Neural crest cell (in vitro differentiated cells): ENCODE measurements at regions not wholly inside any gene's neighbourhood (a gene's known extent, or its start where the extent isn't known, plus 50 kb on each side); places are given as distances from the start of the nearest gene placed in this dataset.
A peak's percentile ranks its signal among the peaks of the same experiment; 100 is the strongest.

Source experiments
- DNase-seq: peaks from one replicate; pipeline ENCODE4 v3.0.0; 2021; ENCODE audit warnings: low read depth, mixed read lengths, low spot score
- H3K27ac Mint-ChIP-seq: one replicate; pipeline ENCODE4 v1.8.0; 2021; ENCODE audit warnings: mild to moderate bottlenecking, mixed read lengths; ENCODE audit not compliant: unreplicated experiment
- H3K27me3 Mint-ChIP-seq: 2 replicates; pipeline ENCODE4 v1.8.0; 2021; ENCODE audit warnings: low read depth, mild to moderate bottlenecking, mixed read lengths
- H3K36me3 Mint-ChIP-seq: 2 replicates; pipeline ENCODE4 v1.8.0; 2021; ENCODE audit warnings: low read depth, mild to moderate bottlenecking, mixed read lengths
- H3K4me1 Mint-ChIP-seq: 2 replicates; pipeline ENCODE4 v1.8.0; 2021; ENCODE audit warnings: mixed read lengths
- H3K4me3 Mint-ChIP-seq: one replicate; pipeline ENCODE4 v1.8.0; 2021; ENCODE audit warnings: mild to moderate bottlenecking, mixed read lengths
- H3K9me3 Mint-ChIP-seq: 2 replicates; pipeline ENCODE4 v1.8.0; 2021; ENCODE audit warnings: mixed read lengths
- TF ChIP-seq, protein P1 (sequence below): fragments of 200-600 bp; sonication (generic); conservative IDR thresholded peaks from 2 replicates; pipeline ENCODE4 v1.5.0; 2021; ENCODE audit warnings: antibody characterized with exemption, mild to moderate bottlenecking

DNA sequence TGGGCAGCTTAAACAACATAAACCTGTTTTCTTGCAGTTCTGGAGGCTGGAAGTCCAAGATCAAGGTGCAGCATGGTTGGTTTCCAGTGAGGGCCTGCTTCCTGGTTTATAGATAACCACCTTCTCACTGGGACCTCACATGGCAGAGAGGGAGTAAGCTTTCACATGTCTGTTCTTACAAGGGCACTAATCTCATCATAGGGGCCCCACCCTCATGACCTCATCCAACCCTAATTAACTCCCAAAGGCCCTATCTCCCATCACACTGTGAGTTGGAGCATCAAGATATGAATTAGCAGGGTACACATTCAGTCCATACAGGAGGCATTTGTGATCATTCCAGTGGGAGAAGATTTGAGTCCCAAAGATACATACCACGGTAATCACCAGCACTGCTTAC is 50.5 kb upstream of the GRIN2A start:
- H3K27ac Mint-ChIP-seq = no peak overlapping the region
- H3K9me3 Mint-ChIP-seq = peaks cover 3% of the 10 kb centered on the region
- no peak for DNase-seq
- no peaks in the 10 kb centered on the region for H3K36me3 Mint-ChIP-seq
- H3K4me3 Mint-ChIP-seq = no peak overlapping the region
- peaks cover 15% of the 10 kb centered on the region for H3K4me1 Mint-ChIP-seq
- TF ChIP-seq, protein P1, sequence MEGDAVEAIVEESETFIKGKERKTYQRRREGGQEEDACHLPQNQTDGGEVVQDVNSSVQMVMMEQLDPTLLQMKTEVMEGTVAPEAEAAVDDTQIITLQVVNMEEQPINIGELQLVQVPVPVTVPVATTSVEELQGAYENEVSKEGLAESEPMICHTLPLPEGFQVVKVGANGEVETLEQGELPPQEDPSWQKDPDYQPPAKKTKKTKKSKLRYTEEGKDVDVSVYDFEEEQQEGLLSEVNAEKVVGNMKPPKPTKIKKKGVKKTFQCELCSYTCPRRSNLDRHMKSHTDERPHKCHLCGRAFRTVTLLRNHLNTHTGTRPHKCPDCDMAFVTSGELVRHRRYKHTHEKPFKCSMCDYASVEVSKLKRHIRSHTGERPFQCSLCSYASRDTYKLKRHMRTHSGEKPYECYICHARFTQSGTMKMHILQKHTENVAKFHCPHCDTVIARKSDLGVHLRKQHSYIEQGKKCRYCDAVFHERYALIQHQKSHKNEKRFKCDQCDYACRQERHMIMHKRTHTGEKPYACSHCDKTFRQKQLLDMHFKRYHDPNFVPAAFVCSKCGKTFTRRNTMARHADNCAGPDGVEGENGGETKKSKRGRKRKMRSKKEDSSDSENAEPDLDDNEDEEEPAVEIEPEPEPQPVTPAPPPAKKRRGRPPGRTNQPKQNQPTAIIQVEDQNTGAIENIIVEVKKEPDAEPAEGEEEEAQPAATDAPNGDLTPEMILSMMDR = no peak
- peaks cover 11% of the 10 kb centered on the region for H3K27me3 Mint-ChIP-seq

DNA sequence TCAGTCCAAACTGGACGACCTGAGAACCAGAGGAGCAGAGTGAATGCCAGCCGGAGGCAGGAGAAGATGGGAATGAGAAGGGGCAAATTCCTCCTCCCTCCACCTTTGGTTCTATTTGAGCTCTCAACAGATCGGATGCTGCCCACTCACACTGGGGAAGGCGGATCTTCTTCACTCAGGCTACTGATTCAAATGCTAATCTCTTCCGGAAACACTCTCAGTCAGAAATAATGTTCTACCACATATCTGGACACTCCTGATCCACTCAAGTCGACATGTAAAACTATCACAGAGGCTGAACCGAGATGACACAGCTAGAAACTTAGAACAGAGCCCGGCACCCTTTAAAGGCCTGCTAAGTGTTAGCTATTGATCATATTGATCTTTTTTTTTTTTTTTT is 57.4 kb upstream of the GRIN2A start:
- H3K4me3 Mint-ChIP-seq = no peak overlapping the region

DNA sequence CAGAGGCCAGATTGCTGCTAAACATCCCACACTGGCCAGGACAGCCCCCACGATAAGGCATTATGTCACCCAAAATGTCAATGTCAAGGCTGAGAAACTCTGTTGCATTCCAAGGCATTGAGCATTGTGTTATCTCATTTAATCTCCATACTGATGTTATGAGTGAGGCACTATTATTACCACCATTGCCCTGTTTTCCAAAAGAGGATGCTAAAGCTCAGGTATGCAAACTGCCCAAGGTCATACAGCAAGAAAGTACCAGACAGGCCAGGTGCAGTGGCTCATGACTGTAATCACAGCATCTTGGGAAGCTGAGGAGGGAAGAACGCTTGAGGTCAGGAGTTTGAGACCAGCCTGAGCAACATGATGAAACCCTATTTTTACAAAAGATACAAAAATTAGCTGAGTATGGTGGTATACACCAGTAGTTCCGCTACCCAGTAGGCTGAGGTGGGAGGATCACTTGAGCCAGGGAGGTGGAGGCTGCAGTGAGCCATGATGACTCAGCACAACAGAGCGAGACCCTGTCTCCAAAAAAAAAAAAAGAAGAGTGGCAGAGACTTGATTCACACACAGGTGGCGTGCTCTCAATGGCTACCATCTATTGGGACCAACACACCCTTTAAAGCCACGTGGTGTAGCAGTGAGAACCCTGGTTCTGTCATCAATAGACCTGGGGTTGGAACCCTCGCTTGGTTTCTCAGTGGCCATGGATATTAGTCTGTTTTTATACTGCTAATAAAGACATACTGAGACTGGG is 58.8 kb upstream of the GRIN2A start:
- no peak for DNase-seq
- no peak overlapping the region for H3K27ac Mint-ChIP-seq

More for the DNA sequence above, 57.4 kb upstream of the GRIN2A start:
- TF ChIP-seq, protein P1 = no peak
- peaks cover 11% of the 10 kb centered on the region for H3K4me1 Mint-ChIP-seq
- H3K36me3 Mint-ChIP-seq = no peaks in the 10 kb centered on the region
- H3K9me3 Mint-ChIP-seq = no peaks in the 10 kb centered on the region
- DNase-seq = no peak
- H3K27ac Mint-ChIP-seq = peak overlapping the region; percentile 94
- peaks cover 7% of the 10 kb centered on the region for H3K27me3 Mint-ChIP-seq

DNA sequence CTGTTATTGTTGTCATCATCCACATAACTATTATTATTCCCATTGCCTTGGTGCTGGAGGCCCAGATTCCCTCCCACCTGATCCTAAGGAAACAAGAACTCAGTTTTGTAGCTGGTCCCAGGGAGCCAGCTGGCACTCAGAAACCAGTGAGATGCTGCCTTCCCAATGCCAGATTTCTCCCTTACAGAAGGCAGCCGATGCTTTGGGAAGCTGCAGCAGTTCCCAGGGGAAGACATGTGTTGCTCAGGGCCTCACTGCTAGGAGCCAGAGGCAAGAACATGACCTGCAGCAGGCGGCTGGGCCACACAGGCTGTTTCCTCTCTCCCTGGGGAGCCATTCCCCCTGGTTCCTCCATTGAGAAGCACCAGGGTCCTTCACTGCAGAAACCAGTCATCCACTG is 59.9 kb upstream of the GRIN2A start:
- H3K27me3 Mint-ChIP-seq = peaks cover 5% of the 10 kb centered on the region
- H3K36me3 Mint-ChIP-seq = no peaks in the 10 kb centered on the region
- no peaks in the 10 kb centered on the region for H3K9me3 Mint-ChIP-seq
- TF ChIP-seq, protein P1 = no peak
- no peak for DNase-seq
- H3K4me1 Mint-ChIP-seq = peaks cover 11% of the 10 kb centered on the region
- no peak overlapping the region for H3K27ac Mint-ChIP-seq
- H3K4me3 Mint-ChIP-seq = no peak overlapping the region

More for the DNA sequence above, 58.8 kb upstream of the GRIN2A start:
- Mint-ChIP-seq H3K36me3 (no peaks in the 10 kb centered on the region), H3K27me3 (peaks cover 5% of the 10 kb centered on the region), H3K9me3 (no peaks in the 10 kb centered on the region), H3K4me3 (no peak overlapping the region), H3K4me1 (peaks cover 11% of the 10 kb centered on the region)
- TF ChIP-seq, protein P1 = no peak

DNA sequence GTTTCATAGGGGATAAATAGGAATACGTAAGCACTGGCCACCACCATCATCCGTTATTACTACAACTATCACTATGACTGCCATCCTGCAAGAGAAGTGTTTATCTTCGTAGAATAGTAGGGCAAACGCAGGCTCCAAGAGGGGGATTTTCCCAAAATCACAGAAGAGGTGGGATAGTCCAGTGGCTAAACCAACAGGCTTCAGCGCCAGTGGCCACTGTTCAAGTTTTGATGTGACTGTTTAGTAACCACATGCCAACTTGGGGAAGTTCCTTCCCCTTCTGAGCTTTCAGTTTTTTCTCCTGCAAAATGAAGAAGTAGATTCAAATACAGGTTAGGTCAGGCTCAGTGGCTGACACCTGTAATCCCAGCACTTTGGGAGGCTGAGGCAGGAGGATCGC is 60.7 kb upstream of the GRIN2A start:
- Mint-ChIP-seq H3K27me3 (peaks cover 5% of the 10 kb centered on the region), H3K4me1 (peaks cover 11% of the 10 kb centered on the region), H3K36me3 (no peaks in the 10 kb centered on the region), H3K4me3 (no peak overlapping the region), H3K27ac (no peak overlapping the region), H3K9me3 (no peaks in the 10 kb centered on the region)
- no peak for DNase-seq
- TF ChIP-seq, protein P1 = no peak
